DND-41 (cell line): ENCODE measurements at regions not wholly inside any gene's neighbourhood (a gene's known extent, or its start where the extent isn't known, plus 50 kb on each side); places are given as distances from the start of the nearest gene placed in this dataset.

ENCODE experiments used
- ATAC-seq: fragments of 200-7000 bp; cut with Tn5 transposase; 3 replicates; pipeline ENCODE4 v1.9.1; 2021; ENCODE audit warnings: low read depth; ENCODE audit not compliant: insufficient read depth
- DNase-seq: peaks from one replicate; pipeline ENCODE4 v3.0.0-alpha.2; 2020
- H2AFZ ChIP-seq: 2 replicates; pipeline ENCODE4 v1.6.0; 2012; ENCODE audit warnings: low read depth, low read length
- H3K27ac ChIP-seq: 2 replicates; pipeline ENCODE4 v1.5.1; 2012; ENCODE audit warnings: low read length, inconsistent platforms
- H3K27me3 ChIP-seq: fragments of 200-600 bp; sonication (generic); 2 replicates; pipeline ENCODE4 v1.6.0; 2012; ENCODE audit warnings: low read length, mild to moderate bottlenecking, inconsistent platforms; ENCODE audit not compliant: insufficient read depth, poor library complexity
- H3K36me3 ChIP-seq: 2 replicates; pipeline ENCODE4 v1.5.1; 2012; ENCODE audit warnings: low read length, inconsistent platforms; ENCODE audit not compliant: insufficient read depth
- H3K4me1 ChIP-seq: 2 replicates; pipeline ENCODE4 v1.5.1; 2012; ENCODE audit warnings: mild to moderate bottlenecking, low read length; ENCODE audit not compliant: insufficient read depth
- H3K4me2 ChIP-seq: 2 replicates; pipeline ENCODE4 v1.6.0; 2012; ENCODE audit warnings: mild to moderate bottlenecking, moderate library complexity, low read length, inconsistent platforms; ENCODE audit not compliant: insufficient read depth
- H3K4me3 ChIP-seq, 2 experiments: fragments of 200-600 bp in 1 of 2; shearing (Covaris generic) in 1 of 2; 2 replicates each; pipeline ENCODE4 v1.5.1; 2012 to 2016; ENCODE audit warnings: inconsistent platforms in 2 of 2, low read length in 2 of 2, mild to moderate bottlenecking in 2 of 2, low read depth in 1 of 2, moderate library complexity in 1 of 2
- H3K79me2 ChIP-seq: 2 replicates; pipeline ENCODE4 v1.6.0; 2012; ENCODE audit warnings: low read length, inconsistent platforms; ENCODE audit not compliant: insufficient read depth
- H3K9ac ChIP-seq: 2 replicates; pipeline ENCODE4 v1.6.0; 2012; ENCODE audit warnings: low read depth, mild to moderate bottlenecking, inconsistent platforms, low read length, moderate library complexity
- H3K9me3 ChIP-seq: 2 replicates; pipeline ENCODE4 v1.5.1; 2012; ENCODE audit warnings: low read length, moderate library complexity, mild to moderate bottlenecking, inconsistent platforms; ENCODE audit not compliant: insufficient read depth, severe bottlenecking
- H4K20me1 ChIP-seq: 2 replicates; pipeline ENCODE4 v1.6.0; 2012; ENCODE audit warnings: low read length; ENCODE audit not compliant: insufficient read depth
- EZH2 ChIP-seq: IDR thresholded peaks from 3 replicates; pipeline ENCODE4 v1.6.1; 2012; ENCODE audit warnings: borderline replicate concordance, low read depth, mild to moderate bottlenecking, moderate library complexity, low read length, inconsistent platforms; ENCODE audit not compliant: severe bottlenecking
- TF ChIP-seq, protein P1 (sequence below): IDR thresholded peaks from 2 replicates; pipeline ENCODE4 v1.5.1; 2012; ENCODE audit warnings: borderline replicate concordance, low read length, moderate library complexity, mild to moderate bottlenecking; ENCODE audit not compliant: poor library complexity, severe bottlenecking; ENCODE audit errors: extremely low read depth

DNA sequence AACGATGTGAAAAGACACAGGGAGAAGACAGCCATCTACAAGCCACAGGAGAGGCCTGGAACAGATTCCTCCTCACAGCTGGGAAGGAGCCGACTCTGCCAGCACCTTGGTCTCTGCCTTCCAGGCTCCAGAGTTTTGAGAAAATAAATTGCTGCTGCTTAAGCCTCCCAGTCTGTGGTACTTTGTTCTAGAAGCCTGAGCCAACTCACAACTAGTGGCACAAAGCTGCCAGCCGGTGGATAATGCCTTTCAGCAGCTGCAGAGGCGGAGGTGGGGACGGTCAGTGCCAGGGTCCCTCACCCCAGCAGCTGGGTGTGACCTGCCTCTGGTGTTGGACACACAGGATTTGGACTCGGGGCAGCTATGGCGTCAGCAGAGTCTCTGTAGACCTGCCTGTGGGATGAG is 255.4 kb upstream of the PITRM1 start:
- Histone ChIP-seq H3K36me3 (no peaks in the 10 kb centered on the region), H3K9ac (no peak overlapping the region)
- peak; percentile 1 for DNase-seq

DNA sequence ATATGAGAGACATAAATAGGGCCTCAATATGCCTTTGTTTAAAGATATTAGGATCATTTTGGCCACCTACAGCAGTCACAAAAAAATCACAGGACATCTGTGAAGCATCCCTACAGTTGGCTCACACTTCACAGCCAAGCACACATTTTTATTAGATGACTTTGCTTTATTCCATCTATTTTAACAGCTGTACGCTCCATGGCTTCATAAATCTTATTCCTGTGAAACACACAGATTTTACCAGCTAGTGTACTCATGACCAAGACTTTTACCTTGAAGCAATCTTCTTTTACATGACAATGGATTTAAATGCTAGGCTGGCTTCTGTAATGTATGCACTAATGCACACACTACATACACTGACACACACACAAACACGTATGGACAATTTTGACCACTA is 254.8 kb upstream of the PITRM1 start:
- ATAC-seq (no peak), DNase-seq (no peak)
- Histone ChIP-seq H3K27me3 (no peaks in the 10 kb centered on the region), H3K9ac (no peak overlapping the region), H2AFZ (no peak overlapping the region), H3K4me2 (no peak overlapping the region), H3K27ac (no peak overlapping the region), H3K36me3 (no peaks in the 10 kb centered on the region), H3K79me2 (no peaks in the 10 kb centered on the region), H3K4me3 (no peak overlapping the region), H3K4me1 (peaks cover 8% of the 10 kb centered on the region), H4K20me1 (no peaks in the 10 kb centered on the region), H3K9me3 (peaks cover 8% of the 10 kb centered on the region)
- TF ChIP-seq, protein P1, sequence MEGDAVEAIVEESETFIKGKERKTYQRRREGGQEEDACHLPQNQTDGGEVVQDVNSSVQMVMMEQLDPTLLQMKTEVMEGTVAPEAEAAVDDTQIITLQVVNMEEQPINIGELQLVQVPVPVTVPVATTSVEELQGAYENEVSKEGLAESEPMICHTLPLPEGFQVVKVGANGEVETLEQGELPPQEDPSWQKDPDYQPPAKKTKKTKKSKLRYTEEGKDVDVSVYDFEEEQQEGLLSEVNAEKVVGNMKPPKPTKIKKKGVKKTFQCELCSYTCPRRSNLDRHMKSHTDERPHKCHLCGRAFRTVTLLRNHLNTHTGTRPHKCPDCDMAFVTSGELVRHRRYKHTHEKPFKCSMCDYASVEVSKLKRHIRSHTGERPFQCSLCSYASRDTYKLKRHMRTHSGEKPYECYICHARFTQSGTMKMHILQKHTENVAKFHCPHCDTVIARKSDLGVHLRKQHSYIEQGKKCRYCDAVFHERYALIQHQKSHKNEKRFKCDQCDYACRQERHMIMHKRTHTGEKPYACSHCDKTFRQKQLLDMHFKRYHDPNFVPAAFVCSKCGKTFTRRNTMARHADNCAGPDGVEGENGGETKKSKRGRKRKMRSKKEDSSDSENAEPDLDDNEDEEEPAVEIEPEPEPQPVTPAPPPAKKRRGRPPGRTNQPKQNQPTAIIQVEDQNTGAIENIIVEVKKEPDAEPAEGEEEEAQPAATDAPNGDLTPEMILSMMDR: no peak
- no peak for TF ChIP-seq EZH2

More for the DNA sequence above, 255.4 kb upstream of the PITRM1 start:
- TF ChIP-seq, protein P1: no peak
- no peak for TF ChIP-seq EZH2
- H3K4me1 ChIP-seq: peaks cover 6% of the 10 kb centered on the region
- no peak overlapping the region for H3K4me3 ChIP-seq
- no peak overlapping the region for H2AFZ ChIP-seq
- no peaks in the 10 kb centered on the region for H4K20me1 ChIP-seq
- no peak overlapping the region for H3K27ac ChIP-seq
- H3K9me3 ChIP-seq: peaks cover 8% of the 10 kb centered on the region
- H3K27me3 ChIP-seq: no peaks in the 10 kb centered on the region
- ATAC-seq: no peak
- no peaks in the 10 kb centered on the region for H3K79me2 ChIP-seq
- H3K4me2 ChIP-seq: no peak overlapping the region

DNA sequence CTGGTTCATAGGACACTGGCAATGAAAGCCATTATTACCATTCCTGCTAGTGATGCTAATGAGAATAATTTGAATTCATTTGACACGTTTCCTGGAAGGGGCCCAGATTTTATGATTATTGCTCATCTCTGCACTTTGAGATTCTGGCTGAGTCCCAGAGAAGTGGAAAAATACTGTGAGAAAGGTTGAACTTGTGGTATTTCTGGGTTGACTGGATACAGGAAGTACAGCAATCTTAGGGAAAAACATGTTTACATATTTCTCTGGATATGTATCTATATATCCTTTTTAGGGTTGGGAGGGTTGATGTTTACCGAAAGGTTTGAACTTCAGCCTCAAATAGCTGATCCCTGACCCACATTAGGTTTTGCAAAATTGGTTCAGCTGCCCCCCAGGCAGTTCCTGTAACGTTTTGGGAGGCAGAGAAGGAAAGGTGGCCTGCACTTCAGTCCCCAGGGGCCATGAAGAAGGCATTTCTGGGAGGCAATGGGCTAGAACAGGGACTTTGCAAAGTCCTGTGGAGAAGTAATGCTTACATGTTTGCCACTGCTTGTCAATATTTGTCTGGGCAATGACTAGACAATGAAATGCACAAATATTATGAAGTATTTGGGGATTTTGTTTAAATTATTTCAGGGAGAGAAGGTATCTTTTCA is 253.7 kb upstream of the PITRM1 start:
- Histone ChIP-seq H3K27me3 (no peaks in the 10 kb centered on the region), H3K36me3 (no peaks in the 10 kb centered on the region), H2AFZ (no peak overlapping the region), H3K4me1 (peaks cover 9% of the 10 kb centered on the region), H3K9ac (no peak overlapping the region), H3K79me2 (no peaks in the 10 kb centered on the region), H3K4me3 (no peak overlapping the region), H4K20me1 (no peaks in the 10 kb centered on the region), H3K4me2 (no peak overlapping the region), H3K9me3 (peaks cover 8% of the 10 kb centered on the region), H3K27ac (no peak overlapping the region)
- DNase-seq (peak; percentile 1), ATAC-seq (no peak)
- TF ChIP-seq, protein P1: no peak
